ENCODE measurements at regions not wholly inside any gene's neighbourhood (a gene's known extent, or its start where the extent isn't known, plus 50 kb on each side); places are given as distances from the start of the nearest gene placed in this dataset.

DNA sequence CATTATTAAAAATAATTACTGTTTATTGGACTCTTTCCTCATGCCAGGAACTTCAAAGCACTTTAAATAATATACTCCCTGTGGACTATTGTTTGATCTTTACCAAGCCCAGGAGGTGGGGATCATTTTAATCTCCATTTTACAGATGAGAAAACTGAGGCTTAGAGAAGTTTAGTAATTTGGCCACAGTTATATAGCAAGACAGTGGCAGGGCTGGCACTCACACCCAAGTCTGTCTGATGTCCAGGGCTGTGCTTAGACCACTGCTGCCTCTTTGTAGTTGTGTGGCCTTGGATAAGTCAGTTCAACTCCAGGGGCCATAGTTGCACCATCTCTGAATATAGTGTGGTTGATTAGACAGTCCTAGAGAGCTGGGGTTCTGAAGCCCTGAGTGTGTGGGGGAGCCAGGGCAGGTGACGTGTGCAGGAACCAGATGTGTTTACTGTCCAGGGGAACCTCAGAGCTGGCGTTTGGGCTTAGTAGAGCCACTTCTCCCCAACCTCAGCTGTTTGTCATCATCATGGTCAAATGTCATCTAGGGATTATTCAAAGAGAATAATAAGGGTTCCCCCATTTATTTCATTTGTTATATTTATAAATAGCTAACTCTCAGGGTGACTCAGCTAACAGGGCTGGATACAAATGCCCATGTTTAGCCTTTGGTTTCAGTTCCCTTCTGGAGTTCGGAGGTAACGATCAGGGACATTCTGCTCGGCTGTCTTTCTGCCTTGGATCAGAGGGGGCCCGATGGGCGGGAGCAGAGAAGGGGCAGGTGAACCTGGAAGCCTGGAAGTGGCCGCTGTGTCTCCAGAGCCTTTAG is 68.0 kb downstream of the BOLA3 start:
- Histone ChIP-seq H3K4me1 (ENCODE audit: low read length) (no peaks in the 10 kb centered on the region), H2AFZ (ENCODE audit: low read length) (no peak overlapping the region), H3K27me3 (replicated peaks; ENCODE audit: insufficient read depth, low read length) (no peaks in the 10 kb centered on the region), H3K9me3 (replicated peaks; ENCODE audit: insufficient read depth, low read length) (no peaks in the 10 kb centered on the region), H3K4me2 (ENCODE audit: low read depth, low read length) (peak overlapping the region; percentile 39; the same call in 1 of the 2 replicates), H3K4me3 (ENCODE audit: low read length) (no peak overlapping the region), H3F3A (ENCODE audit: insufficient read depth, low read length) (no peaks in the 10 kb centered on the region), H3K27ac (ENCODE audit: low read length) (peak overlapping the region; percentile 41; the same call in 1 of the 2 replicates), H3K36me3 (replicated peaks; ENCODE audit: insufficient read depth, low read length) (no peaks in the 10 kb centered on the region), H4K20me1 (ENCODE audit: insufficient read depth, low read length) (no peaks in the 10 kb centered on the region), H3K9ac (ENCODE audit: low read length) (peak overlapping the region; percentile 10; the same call in 1 of the 2 replicates), H3K9me2 (replicated peaks; ENCODE audit: insufficient read depth, low read length) (no peaks in the 10 kb centered on the region), H3K79me2 (ENCODE audit: low read length) (no peaks in the 10 kb centered on the region)
- DNase-seq = no peak
- TF ChIP-seq EZH2phosphoT487 (IDR thresholded peaks at IDR 0.05; ENCODE audit: low read length) = no peak
- no peak for TF ChIP-seq EZH2 (optimal IDR thresholded peaks at IDR 0.05; ENCODE audit: low read depth, low read length)
- TF ChIP-seq, protein P1, sequence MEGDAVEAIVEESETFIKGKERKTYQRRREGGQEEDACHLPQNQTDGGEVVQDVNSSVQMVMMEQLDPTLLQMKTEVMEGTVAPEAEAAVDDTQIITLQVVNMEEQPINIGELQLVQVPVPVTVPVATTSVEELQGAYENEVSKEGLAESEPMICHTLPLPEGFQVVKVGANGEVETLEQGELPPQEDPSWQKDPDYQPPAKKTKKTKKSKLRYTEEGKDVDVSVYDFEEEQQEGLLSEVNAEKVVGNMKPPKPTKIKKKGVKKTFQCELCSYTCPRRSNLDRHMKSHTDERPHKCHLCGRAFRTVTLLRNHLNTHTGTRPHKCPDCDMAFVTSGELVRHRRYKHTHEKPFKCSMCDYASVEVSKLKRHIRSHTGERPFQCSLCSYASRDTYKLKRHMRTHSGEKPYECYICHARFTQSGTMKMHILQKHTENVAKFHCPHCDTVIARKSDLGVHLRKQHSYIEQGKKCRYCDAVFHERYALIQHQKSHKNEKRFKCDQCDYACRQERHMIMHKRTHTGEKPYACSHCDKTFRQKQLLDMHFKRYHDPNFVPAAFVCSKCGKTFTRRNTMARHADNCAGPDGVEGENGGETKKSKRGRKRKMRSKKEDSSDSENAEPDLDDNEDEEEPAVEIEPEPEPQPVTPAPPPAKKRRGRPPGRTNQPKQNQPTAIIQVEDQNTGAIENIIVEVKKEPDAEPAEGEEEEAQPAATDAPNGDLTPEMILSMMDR (IDR thresholded peaks at IDR 0.05; ENCODE audit: low read length) = no peak

DNA sequence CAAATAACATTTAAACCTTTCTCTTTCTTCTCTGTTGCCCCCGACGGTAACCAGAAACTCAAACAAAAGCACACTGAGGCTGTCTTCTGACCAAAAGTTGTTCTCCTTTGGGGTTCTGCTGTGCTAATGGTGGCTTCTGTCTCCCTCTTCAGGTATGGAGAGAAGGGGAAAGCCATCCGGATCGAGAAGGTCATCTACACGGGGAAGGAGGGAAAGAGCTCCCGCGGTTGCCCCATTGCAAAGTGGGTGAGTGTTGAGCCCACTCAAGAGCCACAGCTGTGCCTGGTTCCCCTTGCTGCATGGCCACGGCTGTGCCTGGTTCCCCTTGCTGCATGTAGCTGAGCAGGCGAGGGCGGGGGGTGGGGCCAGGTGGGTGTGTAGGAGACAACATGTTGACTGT is 67.4 kb downstream of the BOLA3 start:
- Histone ChIP-seq H3K4me1 (ENCODE audit: low read length) (no peaks in the 10 kb centered on the region), H4K20me1 (ENCODE audit: insufficient read depth, low read length) (no peaks in the 10 kb centered on the region), H3K36me3 (replicated peaks; ENCODE audit: insufficient read depth, low read length) (no peaks in the 10 kb centered on the region), H3K9ac (ENCODE audit: low read length) (no peak overlapping the region), H3F3A (ENCODE audit: insufficient read depth, low read length) (no peaks in the 10 kb centered on the region), H3K9me2 (replicated peaks; ENCODE audit: insufficient read depth, low read length) (no peaks in the 10 kb centered on the region), H3K4me3 (ENCODE audit: low read length) (no peak overlapping the region), H3K9me3 (replicated peaks; ENCODE audit: insufficient read depth, low read length) (no peaks in the 10 kb centered on the region), H3K27me3 (replicated peaks; ENCODE audit: insufficient read depth, low read length) (no peaks in the 10 kb centered on the region), H2AFZ (ENCODE audit: low read length) (no peak overlapping the region), H3K4me2 (ENCODE audit: low read depth, low read length) (peak overlapping the region; percentile 39; the same call in 1 of the 2 replicates), H3K27ac (ENCODE audit: low read length) (peak overlapping the region; percentile 41; the same call in 1 of the 2 replicates), H3K79me2 (ENCODE audit: low read length) (no peaks in the 10 kb centered on the region)
- DNase-seq = no peak
- TF ChIP-seq, protein P1 (IDR thresholded peaks at IDR 0.05; ENCODE audit: low read length) = peak; percentile 22; the same call in 1 of the 2 replicates
- no peak for TF ChIP-seq EZH2 (optimal IDR thresholded peaks at IDR 0.05; ENCODE audit: low read depth, low read length)

DNA sequence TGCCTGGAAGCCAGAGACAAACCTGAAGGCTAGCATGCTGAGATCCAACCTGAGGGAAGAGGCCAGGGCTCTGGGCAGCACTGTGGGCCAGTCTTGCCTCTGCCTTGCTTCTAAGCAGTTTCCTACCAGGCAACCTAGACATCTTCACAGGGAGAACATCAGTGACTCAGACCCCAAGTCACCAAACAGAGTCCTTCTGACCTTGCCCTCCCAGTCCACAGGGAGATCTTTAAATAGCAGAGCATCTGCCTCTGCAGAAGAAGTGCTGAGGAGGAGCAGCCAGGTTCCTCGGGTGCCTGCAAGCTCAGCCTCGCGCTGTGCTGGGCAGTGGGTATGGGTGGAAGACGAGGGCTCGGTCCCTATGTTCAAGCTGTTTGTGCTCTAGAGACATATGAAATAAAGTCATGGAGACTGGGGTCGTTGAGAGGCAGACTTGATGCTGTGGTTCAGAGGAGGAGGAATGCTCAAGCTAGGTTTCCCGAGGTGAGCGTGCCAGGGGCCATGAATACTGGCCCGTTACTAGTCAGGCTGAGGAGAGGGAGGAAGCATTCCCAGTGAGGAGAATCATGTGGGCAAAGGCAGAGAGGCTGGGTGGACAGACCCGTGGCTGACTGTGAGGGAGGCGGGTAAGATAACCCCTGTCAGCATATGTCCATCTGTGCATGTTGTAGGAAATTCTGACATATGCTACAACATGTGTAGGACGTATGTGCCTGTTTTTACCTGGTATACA is 66.5 kb downstream of the BOLA3 start:
- TF ChIP-seq EZH2 (optimal IDR thresholded peaks at IDR 0.05; ENCODE audit: low read depth, low read length) (no peak), EZH2phosphoT487 (IDR thresholded peaks at IDR 0.05; ENCODE audit: low read length) (no peak)
- TF ChIP-seq, protein P1 (IDR thresholded peaks at IDR 0.05; ENCODE audit: low read length) = no peak
- no peak overlapping the region for H2AFZ ChIP-seq (ENCODE audit: low read length)
- no peak overlapping the region for H3K27ac ChIP-seq (ENCODE audit: low read length)
- no peaks in the 10 kb centered on the region for H3K9me2 ChIP-seq (replicated peaks; ENCODE audit: insufficient read depth, low read length)
- no peak overlapping the region for H3K4me3 ChIP-seq (ENCODE audit: low read length)
- no peaks in the 10 kb centered on the region for H3K36me3 ChIP-seq (replicated peaks; ENCODE audit: insufficient read depth, low read length)
- H3K9me3 ChIP-seq (replicated peaks; ENCODE audit: insufficient read depth, low read length) = no peaks in the 10 kb centered on the region
- H3K79me2 ChIP-seq (ENCODE audit: low read length) = no peaks in the 10 kb centered on the region
- no peaks in the 10 kb centered on the region for H3K27me3 ChIP-seq (replicated peaks; ENCODE audit: insufficient read depth, low read length)
- H3K4me1 ChIP-seq (ENCODE audit: low read length) = no peaks in the 10 kb centered on the region
- no peak overlapping the region for H3K9ac ChIP-seq (ENCODE audit: low read length)
- H3K4me2 ChIP-seq (ENCODE audit: low read depth, low read length) = no peak overlapping the region
- H4K20me1 ChIP-seq (ENCODE audit: insufficient read depth, low read length) = no peaks in the 10 kb centered on the region
- no peaks in the 10 kb centered on the region for H3F3A ChIP-seq (ENCODE audit: insufficient read depth, low read length)
- DNase-seq = no peak

Data from MM.1S (cell line).